Fibroblast of lung (primary cell): ENCODE measurements at regions not wholly inside any gene's neighbourhood (a gene's known extent, or its start where the extent isn't known, plus 50 kb on each side); places are given as distances from the start of the nearest gene placed in this dataset.

Experiments used
- DNase-seq, 2 donors: peaks; one replicate each; pipeline versions ENCODE4 v3.0.0 to v3.0.0-alpha.2; 2010; ENCODE audit warnings: low read depth in 2 of 2
- H2AFZ ChIP-seq: 2 replicates; pipeline ENCODE4 v1.5.1; 2012; ENCODE audit warnings: low read length, control low read depth, inconsistent platforms
- H3K27ac ChIP-seq: 2 replicates; pipeline ENCODE4 v1.5.1; 2011; ENCODE audit warnings: low read length, control low read depth; ENCODE audit not compliant: insufficient read depth
- H3K27me3 ChIP-seq: 2 replicates; pipeline ENCODE4 v1.5.1; 2011; ENCODE audit warnings: mild to moderate bottlenecking, low read length; ENCODE audit not compliant: control insufficient read depth, insufficient read depth
- H3K36me3 ChIP-seq: 2 replicates; pipeline ENCODE4 v1.5.1; 2011; ENCODE audit warnings: low read length; ENCODE audit not compliant: control insufficient read depth, insufficient read depth
- H3K4me1 ChIP-seq: 2 replicates; pipeline ENCODE4 v1.5.1; 2011; ENCODE audit warnings: low read length; ENCODE audit not compliant: control insufficient read depth, insufficient read depth; ENCODE audit errors: extremely low read depth
- H3K4me2 ChIP-seq: 2 replicates; pipeline ENCODE4 v1.5.1; 2011; ENCODE audit warnings: low read length, control low read depth; ENCODE audit not compliant: insufficient read depth; ENCODE audit errors: extremely low read depth
- H3K4me3 ChIP-seq, 4 experiments: fragments of 200-600 bp in 1 of 4; sonication (generic) in 1 of 4; replicated peaks in 1 of 4; 2 replicates each; pipeline ENCODE4 v1.5.1; 2011 to 2016; ENCODE audit warnings: low read length in 4 of 4, low read depth in 3 of 4, mild to moderate bottlenecking in 3 of 4, control low read depth in 2 of 4, inconsistent platforms in 1 of 4, mixed read lengths in 1 of 4; ENCODE audit not compliant: insufficient read depth in 1 of 4; ENCODE audit errors: control extremely low read depth in 1 of 4
- H3K79me2 ChIP-seq: 2 replicates; pipeline ENCODE4 v1.5.1; 2012; ENCODE audit warnings: mild to moderate bottlenecking, low read length, inconsistent platforms; ENCODE audit not compliant: control insufficient read depth, insufficient read depth
- H3K9ac ChIP-seq: 2 replicates; pipeline ENCODE4 v1.5.1; 2011; ENCODE audit warnings: mild to moderate bottlenecking, low read length, control low read depth; ENCODE audit not compliant: insufficient read depth
- H3K9me3 ChIP-seq: 2 replicates; pipeline ENCODE4 v1.5.1; 2012; ENCODE audit warnings: low read depth, low read length; ENCODE audit not compliant: control insufficient read depth, insufficient read depth
- H4K20me1 ChIP-seq: 2 replicates; pipeline ENCODE4 v1.5.1; 2011; ENCODE audit warnings: low read length; ENCODE audit not compliant: control insufficient read depth, insufficient read depth; ENCODE audit errors: extremely low read depth
- EZH2 ChIP-seq: IDR thresholded peaks from 2 replicates; pipeline ENCODE4 v1.5.1; 2012; ENCODE audit warnings: low read length, control low read depth, mild to moderate bottlenecking; ENCODE audit errors: missing control alignments
- TF ChIP-seq, protein P1 (sequence below), 2 donors: IDR thresholded peaks in 1 of 2; conservative IDR thresholded peaks in 1 of 2; 1 replicate in 1 of 2; 2 replicates in 1 of 2; pipeline ENCODE4 v1.5.1; 2011 to 2012; ENCODE audit warnings: low read length in 2 of 2, control low read depth in 1 of 2, inconsistent platforms in 1 of 2, low read depth in 1 of 2, mild to moderate bottlenecking in 1 of 2

DNA sequence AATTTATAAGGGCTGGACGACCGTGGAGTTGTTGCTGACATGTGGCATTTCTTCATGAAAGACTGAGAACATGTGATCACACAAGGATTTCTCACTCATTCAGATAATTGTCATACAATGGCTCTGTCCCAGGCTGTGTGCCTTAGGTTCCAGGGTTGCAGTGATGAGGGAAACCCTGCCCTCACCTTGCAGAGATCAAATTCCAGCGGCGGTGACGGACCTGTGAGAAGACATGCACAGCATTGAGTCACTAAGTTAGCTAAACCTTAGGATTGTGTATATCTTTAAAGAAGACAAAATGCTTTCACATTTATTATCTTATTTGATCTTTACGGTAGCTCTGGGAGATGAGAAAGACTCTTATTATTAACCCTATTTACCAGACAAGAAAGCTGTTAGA is 1029.1 kb downstream of the BCL11B start:
- H3K79me2 ChIP-seq: no peaks in the 10 kb centered on the region
- no peak overlapping the region for H3K4me2 ChIP-seq
- no peak for DNase-seq

DNA sequence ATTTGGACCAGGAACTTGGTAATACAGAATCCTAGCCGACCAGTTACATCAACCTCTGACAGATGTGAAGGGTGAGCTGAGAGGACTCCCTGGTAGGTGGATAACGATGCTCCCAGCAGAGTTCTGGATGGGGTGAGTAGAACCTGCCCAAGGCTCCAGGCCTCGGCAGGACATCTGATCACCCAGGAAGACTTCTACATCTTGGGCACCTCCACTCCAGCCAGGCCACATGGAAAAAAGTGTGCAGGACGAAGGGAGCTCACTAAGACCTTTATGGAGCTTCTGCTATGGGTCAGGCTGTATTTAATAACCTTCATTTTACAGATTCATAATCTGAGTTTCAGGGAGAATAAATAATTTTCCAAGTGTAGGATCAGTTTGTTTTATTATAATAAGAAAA is 1028.7 kb downstream of the BCL11B start:
- Histone ChIP-seq H3K4me3 (no peak overlapping the region), H3K9me3 (no peaks in the 10 kb centered on the region), H3K4me2 (no peak overlapping the region), H3K79me2 (no peaks in the 10 kb centered on the region), H3K27ac (no peak overlapping the region), H3K4me1 (no peaks in the 10 kb centered on the region), H2AFZ (no peak overlapping the region), H3K9ac (no peak overlapping the region), H4K20me1 (no peaks in the 10 kb centered on the region), H3K36me3 (no peaks in the 10 kb centered on the region), H3K27me3 (no peaks in the 10 kb centered on the region)
- DNase-seq: no peak
- no peak for TF ChIP-seq EZH2
- TF ChIP-seq, protein P1, sequence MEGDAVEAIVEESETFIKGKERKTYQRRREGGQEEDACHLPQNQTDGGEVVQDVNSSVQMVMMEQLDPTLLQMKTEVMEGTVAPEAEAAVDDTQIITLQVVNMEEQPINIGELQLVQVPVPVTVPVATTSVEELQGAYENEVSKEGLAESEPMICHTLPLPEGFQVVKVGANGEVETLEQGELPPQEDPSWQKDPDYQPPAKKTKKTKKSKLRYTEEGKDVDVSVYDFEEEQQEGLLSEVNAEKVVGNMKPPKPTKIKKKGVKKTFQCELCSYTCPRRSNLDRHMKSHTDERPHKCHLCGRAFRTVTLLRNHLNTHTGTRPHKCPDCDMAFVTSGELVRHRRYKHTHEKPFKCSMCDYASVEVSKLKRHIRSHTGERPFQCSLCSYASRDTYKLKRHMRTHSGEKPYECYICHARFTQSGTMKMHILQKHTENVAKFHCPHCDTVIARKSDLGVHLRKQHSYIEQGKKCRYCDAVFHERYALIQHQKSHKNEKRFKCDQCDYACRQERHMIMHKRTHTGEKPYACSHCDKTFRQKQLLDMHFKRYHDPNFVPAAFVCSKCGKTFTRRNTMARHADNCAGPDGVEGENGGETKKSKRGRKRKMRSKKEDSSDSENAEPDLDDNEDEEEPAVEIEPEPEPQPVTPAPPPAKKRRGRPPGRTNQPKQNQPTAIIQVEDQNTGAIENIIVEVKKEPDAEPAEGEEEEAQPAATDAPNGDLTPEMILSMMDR (conservative IDR thresholded peaks at IDR 0.05 in 1 of 2, IDR thresholded peaks at IDR 0.05 in 1 of 2; ENCODE audit: low read depth in 1 of 2, low read length in 2 of 2): no peak

More for the DNA sequence above, 1029.1 kb downstream of the BCL11B start:
- Histone ChIP-seq H3K4me1 (no peaks in the 10 kb centered on the region), H3K9me3 (no peaks in the 10 kb centered on the region), H4K20me1 (no peaks in the 10 kb centered on the region), H2AFZ (no peak overlapping the region), H3K36me3 (no peaks in the 10 kb centered on the region), H3K27ac (no peak overlapping the region), H3K9ac (no peak overlapping the region), H3K4me3 (no peak overlapping the region), H3K27me3 (no peaks in the 10 kb centered on the region)
- TF ChIP-seq EZH2: no peak
- TF ChIP-seq, protein P1 (conservative IDR thresholded peaks at IDR 0.05 in 1 of 2, IDR thresholded peaks at IDR 0.05 in 1 of 2; ENCODE audit: low read depth in 1 of 2, low read length in 2 of 2): no peak

DNA sequence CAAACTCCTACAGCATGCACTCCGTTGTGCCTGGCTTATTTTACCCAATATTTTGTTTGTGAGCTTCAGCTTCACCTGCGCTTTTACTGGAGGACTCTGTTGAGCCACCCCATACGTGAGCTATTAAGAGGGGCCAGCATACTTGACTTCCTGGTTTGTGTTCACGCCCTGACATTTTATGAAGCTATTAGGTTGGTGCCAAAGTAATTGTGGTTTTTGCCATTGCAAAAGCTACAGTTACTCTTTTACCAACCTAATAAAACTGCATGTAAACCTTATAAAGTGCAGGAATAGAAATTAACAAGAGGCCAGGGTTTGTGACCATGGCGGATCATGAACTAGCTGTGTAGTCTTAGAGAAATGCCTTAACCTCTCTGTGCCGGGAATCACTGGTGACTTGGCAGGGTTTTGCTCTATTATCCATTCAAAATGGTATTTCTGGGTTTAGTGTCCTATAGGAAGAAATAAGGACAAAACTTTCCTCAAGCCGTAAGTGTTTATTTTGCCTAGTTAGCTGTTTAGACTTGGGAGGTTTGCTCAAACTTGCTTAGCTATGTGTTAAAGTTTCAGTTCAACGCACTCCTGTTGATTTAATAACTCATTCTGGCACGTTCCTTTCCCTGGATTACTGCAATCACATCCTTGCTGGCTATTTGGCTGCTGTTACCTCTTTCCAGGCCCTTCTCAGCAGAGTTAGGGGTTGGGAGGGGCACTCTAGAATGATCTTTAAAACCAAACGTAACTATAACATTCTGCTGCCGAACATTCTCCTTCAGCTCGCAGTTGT is 1027.6 kb downstream of the BCL11B start:
- H3K27me3 ChIP-seq: no peaks in the 10 kb centered on the region
- no peak overlapping the region for H3K4me3 ChIP-seq
- no peak overlapping the region for H3K9ac ChIP-seq
- H2AFZ ChIP-seq: no peak overlapping the region
- H3K9me3 ChIP-seq: no peaks in the 10 kb centered on the region
- H4K20me1 ChIP-seq: no peaks in the 10 kb centered on the region
- no peak for TF ChIP-seq EZH2
- TF ChIP-seq, protein P1 (conservative IDR thresholded peaks at IDR 0.05 in 1 of 2, IDR thresholded peaks at IDR 0.05 in 1 of 2; ENCODE audit: low read depth in 1 of 2, low read length in 2 of 2): no peak
- H3K4me2 ChIP-seq: no peak overlapping the region
- H3K27ac ChIP-seq: no peak overlapping the region
- no peaks in the 10 kb centered on the region for H3K4me1 ChIP-seq
- no peaks in the 10 kb centered on the region for H3K79me2 ChIP-seq
- no peak for DNase-seq
- H3K36me3 ChIP-seq: no peaks in the 10 kb centered on the region
